DMS79 (cell line): ENCODE measurements at regions not wholly inside any gene's neighbourhood (a gene's known extent, or its start where the extent isn't known, plus 50 kb on each side); places are given as distances from the start of the nearest gene placed in this dataset.
"Not testable (repeated sequence)": the region's sequence is repeated elsewhere in the genome, so short reads cannot be mapped to it uniquely, and the experiment has no call there.

ENCODE experiments used
- DNase-seq: peaks from one replicate; lab custom pipeline; 2025; lab: John Stamatoyannopoulos, UW

- DNase-seq: no peak
These were observed 633.7 kb downstream of the MECOM start for GRCh38 chr3:169029674-169030285.

- DNase-seq: no peak
These were observed 634.8 kb downstream of the MECOM start for GRCh38 chr3:169028716-169029115.

GRCh38 chr3:169026543-169027182, 636.8 kb downstream of the MECOM start:
- no peak for DNase-seq

- no peak for DNase-seq
These were observed 641.1 kb downstream of the MECOM start for GRCh38 chr3:169022457-169022856.

- DNase-seq: no peak
These were observed 643.1 kb downstream of the MECOM start for GRCh38 chr3:169020371-169020770.

- no peak for DNase-seq
These were observed 654.1 kb downstream of the MECOM start for GRCh38 chr3:169009453-169009852.

GRCh38 chr3:169008776-169009358, 654.6 kb downstream of the MECOM start:
- DNase-seq: no peak

- DNase-seq: no peak
These were observed 656.4 kb downstream of the MECOM start for GRCh38 chr3:169007145-169007544.

- not testable (repeated sequence) for DNase-seq
These were observed 657.1 kb downstream of the MECOM start for GRCh38 chr3:169006398-169006797.

GRCh38 chr3:169002689-169003088, 660.8 kb downstream of the MECOM start:
- DNase-seq: no peak

GRCh38 chr3:168998792-168999191, 664.7 kb downstream of the MECOM start:
- DNase-seq: no peak

- no peak for DNase-seq
These were observed 666.0 kb downstream of the MECOM start for GRCh38 chr3:168997488-168997887.

GRCh38 chr3:168996622-168997021, 666.9 kb downstream of the MECOM start:
- no peak for DNase-seq

- DNase-seq: no peak
These were observed 668.4 kb downstream of the MECOM start for GRCh38 chr3:168995129-168995528.

- no peak for DNase-seq
These were observed 671.7 kb downstream of the MECOM start for GRCh38 chr3:168991803-168992202.

GRCh38 chr3:168990621-168991020, 672.9 kb downstream of the MECOM start:
- no peak for DNase-seq

GRCh38 chr3:168990134-168990533, 673.4 kb downstream of the MECOM start:
- no peak for DNase-seq

- DNase-seq: no peak
These were observed 674.1 kb downstream of the MECOM start for GRCh38 chr3:168989396-168989795.

GRCh38 chr3:168988853-168989252, 674.7 kb downstream of the MECOM start:
- no peak for DNase-seq

- DNase-seq: no peak
These were observed 678.6 kb downstream of the MECOM start for GRCh38 chr3:168984872-168985271.

- no peak for DNase-seq
These were observed 680.5 kb downstream of the MECOM start for GRCh38 chr3:168983046-168983445.

- DNase-seq: no peak
These were observed 682.1 kb downstream of the MECOM start for GRCh38 chr3:168981396-168981795.

GRCh38 chr3:168977716-168978374, 685.7 kb downstream of the MECOM start:
- peak; percentile 15 for DNase-seq
